GM12864 (cell line): ENCODE measurements at regions not wholly inside any gene's neighbourhood (a gene's known extent, or its start where the extent isn't known, plus 50 kb on each side); places are given as distances from the start of the nearest gene placed in this dataset.
A peak's percentile ranks its signal among the peaks of the same experiment; 100 is the strongest.

ENCODE experiments used
- DNase-seq: peaks from one replicate; pipeline ENCODE4 v3.0.0-alpha.2; 2011; ENCODE audit warnings: low read depth
- H3K4me3 ChIP-seq: 2 replicates; pipeline ENCODE4 v1.5.1; 2011; ENCODE audit warnings: mild to moderate bottlenecking, low read depth, low read length, control low read depth
- CTCF ChIP-seq: IDR thresholded peaks from 2 replicates; pipeline ENCODE4 v1.5.1; 2011; ENCODE audit warnings: low read depth, mild to moderate bottlenecking, moderate library complexity, low read length, control low read depth, inconsistent platforms; ENCODE audit errors: missing control alignments

DNA sequence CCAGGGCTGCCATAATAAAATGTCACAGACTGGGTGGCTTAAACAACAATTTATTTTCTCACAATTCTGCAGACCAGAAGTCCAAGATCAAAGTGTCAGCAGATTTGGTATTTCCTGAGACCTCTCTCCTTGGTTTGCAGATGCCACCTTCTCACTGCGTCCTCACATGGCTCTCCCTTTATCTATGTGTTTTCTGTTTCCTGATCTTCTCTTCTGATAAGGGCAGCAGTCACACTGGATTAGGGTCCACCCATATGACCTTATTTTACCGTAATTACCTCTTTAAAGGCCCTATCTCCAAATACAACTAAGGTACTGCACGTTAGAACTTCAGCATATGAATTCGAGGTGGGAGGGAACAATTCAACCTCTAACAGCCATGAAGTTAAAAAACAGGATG lies 238.9 kb upstream of the API5 start:
- TF ChIP-seq CTCF: no peak
- DNase-seq: no peak
- H3K4me3 ChIP-seq: no peak overlapping the region

- no peak for TF ChIP-seq CTCF
- no peak for DNase-seq
- H3K4me3 ChIP-seq: no peak overlapping the region
Measured at GRCh38 chr11:43074810-43075209, 237.0 kb upstream of the API5 start.

GRCh38 chr11:43101113-43101512 lies 210.7 kb upstream of the API5 start:
- DNase-seq: no peak
- no peak for TF ChIP-seq CTCF
- no peak overlapping the region for H3K4me3 ChIP-seq

GRCh38 chr11:43116071-43116470 lies 195.7 kb upstream of the API5 start:
- DNase-seq: no peak
- no peak for TF ChIP-seq CTCF
- H3K4me3 ChIP-seq: no peak overlapping the region

- no peak for DNase-seq
- peak; percentile 17 for TF ChIP-seq CTCF
- no peak overlapping the region for H3K4me3 ChIP-seq
Measured at GRCh38 chr11:43119275-43119970, 192.4 kb upstream of the API5 start.

- TF ChIP-seq CTCF: no peak
- no peak for DNase-seq
- no peak overlapping the region for H3K4me3 ChIP-seq
Measured at GRCh38 chr11:43122546-43122945, 189.2 kb upstream of the API5 start.

DNA sequence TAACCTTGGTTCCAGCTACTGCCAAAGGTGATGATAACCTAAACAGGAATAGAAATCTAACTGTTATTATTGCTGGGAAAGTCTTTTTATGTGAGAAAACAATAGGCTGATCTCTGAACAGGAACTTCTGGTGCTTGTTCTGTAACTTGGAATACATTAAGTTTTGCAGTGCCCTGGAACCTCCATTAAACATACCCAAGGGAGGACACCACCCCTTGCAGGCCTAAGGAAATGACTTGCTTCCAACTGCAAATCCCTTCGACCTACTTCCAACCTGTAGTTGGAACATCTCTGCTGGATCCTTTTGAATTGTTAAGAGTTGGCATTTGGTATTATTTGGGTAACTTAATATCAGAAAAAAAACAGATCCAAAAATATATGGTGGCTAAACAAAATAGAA lies 188.4 kb upstream of the API5 start:
- H3K4me3 ChIP-seq: no peak overlapping the region
- DNase-seq: no peak
- no peak for TF ChIP-seq CTCF
